SU-DHL-6 (cell line): ENCODE measurements at regions not wholly inside any gene's neighbourhood (a gene's known extent, or its start where the extent isn't known, plus 50 kb on each side); places are given as distances from the start of the nearest gene placed in this dataset.

ENCODE experiments used
- H2AFZ ChIP-seq: fragments of 200-600 bp; sonication (generic); 2 replicates; pipeline ENCODE4 v1.6.1; 2014; ENCODE audit warnings: low read depth, mild to moderate bottlenecking, moderate library complexity, mixed read lengths, antibody characterized with exemption, low read length; ENCODE audit not compliant: severe bottlenecking
- H3F3A ChIP-seq: fragments of 200-600 bp; shearing (Covaris generic); 2 replicates; pipeline ENCODE4 v1.6.0; 2016; ENCODE audit warnings: antibody characterized with exemption, mild to moderate bottlenecking; ENCODE audit not compliant: insufficient read depth
- H3K27ac ChIP-seq: fragments of 200-600 bp; sonication (generic); 2 replicates; pipeline ENCODE4 v1.5.1; 2016; ENCODE audit warnings: low read depth, mild to moderate bottlenecking, low read length, moderate library complexity, mixed read lengths
- H3K27me3 ChIP-seq: fragments of 200-600 bp; sonication (generic), shearing (Covaris generic); 2 replicates; pipeline ENCODE4 v1.6.0; 2014; ENCODE audit warnings: mild to moderate bottlenecking, low read length
- H3K36me3 ChIP-seq: fragments of 200-600 bp; sonication (generic); 2 replicates; pipeline ENCODE4 v1.6.1; 2014; ENCODE audit warnings: mild to moderate bottlenecking, low read length, mixed read lengths
- H3K4me2 ChIP-seq: fragments of 300-600, 200-600 bp; shearing (Covaris generic), sonication (generic); 2 replicates; pipeline ENCODE4 v1.6.0; 2014; ENCODE audit warnings: low read length, low read depth, mild to moderate bottlenecking; ENCODE audit not compliant: poor library complexity, severe bottlenecking
- H3K4me3 ChIP-seq: fragments of 200-600 bp; sonication (generic); 2 replicates; pipeline ENCODE4 v1.5.1; 2014; ENCODE audit warnings: antibody characterized with exemption, low read length, mild to moderate bottlenecking, mixed read lengths; ENCODE audit not compliant: insufficient read depth, poor library complexity, severe bottlenecking
- H3K79me2 ChIP-seq: fragments of 200-600 bp; sonication (generic); 2 replicates; pipeline ENCODE4 v1.6.1; 2014; ENCODE audit warnings: mild to moderate bottlenecking, low read length, moderate library complexity; ENCODE audit not compliant: insufficient read depth
- H3K9ac ChIP-seq: fragments of 200-600 bp; sonication (generic); 2 replicates; pipeline ENCODE4 v1.7.0; 2014; ENCODE audit warnings: mild to moderate bottlenecking, low read length
- H3K9me2 ChIP-seq: fragments of 200-600 bp; sonication (generic); replicated peaks from 2 replicates; pipeline ENCODE4 v1.6.1; 2014; ENCODE audit warnings: low read length; ENCODE audit not compliant: insufficient read depth
- H3K9me3 ChIP-seq: fragments of 200-600 bp; sonication (generic); 2 replicates; pipeline ENCODE4 v1.6.1; 2014; ENCODE audit warnings: low read length, mixed read lengths; ENCODE audit not compliant: insufficient read depth
- H4K20me1 ChIP-seq: fragments of 200-600 bp; sonication (generic); 2 replicates; pipeline ENCODE4 v1.6.1; 2014; ENCODE audit warnings: low read depth, mild to moderate bottlenecking, antibody characterized with exemption, low read length, moderate library complexity, mixed read lengths
- EZH2phosphoT487 ChIP-seq: fragments of 200-600 bp; sonication (generic), shearing (Covaris generic); conservative IDR thresholded peaks from 2 replicates; pipeline ENCODE4 v1.6.1; 2018; ENCODE audit warnings: mild to moderate bottlenecking, antibody characterized with exemption, low read length, moderate library complexity, mixed read lengths
- TF ChIP-seq, protein P1 (sequence below): fragments of 200-600 bp; sonication (generic); IDR thresholded peaks from one replicate; pipeline ENCODE4 v1.5.1; 2017; ENCODE audit warnings: antibody characterized with exemption, mild to moderate bottlenecking, low read length, moderate library complexity; ENCODE audit not compliant: insufficient read depth, poor library complexity, severe bottlenecking

DNA sequence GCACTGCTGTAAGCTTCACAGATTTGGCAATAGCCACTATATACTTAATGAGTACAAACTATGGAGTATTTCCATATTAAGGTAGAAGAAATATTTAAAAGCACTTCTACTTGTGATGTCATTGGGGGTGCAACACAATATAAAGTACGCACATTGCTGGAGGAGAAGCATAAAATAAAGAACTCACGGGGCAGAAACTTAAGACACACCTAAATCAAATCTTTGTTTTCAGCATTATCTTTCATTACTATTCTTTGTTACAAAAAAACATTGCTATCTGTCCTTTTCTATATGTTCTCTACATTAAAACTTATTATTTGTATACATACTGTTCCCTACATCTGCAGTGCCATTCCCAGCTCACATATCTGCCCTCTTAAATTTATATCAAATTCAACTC, 93.3 kb upstream of the VPREB1 start:
- H3K9me2 ChIP-seq, result no peaks in the 10 kb centered on the region
- H3K27me3 ChIP-seq, result no peaks in the 10 kb centered on the region
- no peaks in the 10 kb centered on the region for H3K9me3 ChIP-seq
- H3K36me3 ChIP-seq, result no peaks in the 10 kb centered on the region
- no peaks in the 10 kb centered on the region for H3F3A ChIP-seq
- H3K4me3 ChIP-seq, result no peak overlapping the region
- H4K20me1 ChIP-seq, result no peaks in the 10 kb centered on the region
- H3K9ac ChIP-seq, result no peak overlapping the region
- no peaks in the 10 kb centered on the region for H3K79me2 ChIP-seq
- TF ChIP-seq, protein P1, sequence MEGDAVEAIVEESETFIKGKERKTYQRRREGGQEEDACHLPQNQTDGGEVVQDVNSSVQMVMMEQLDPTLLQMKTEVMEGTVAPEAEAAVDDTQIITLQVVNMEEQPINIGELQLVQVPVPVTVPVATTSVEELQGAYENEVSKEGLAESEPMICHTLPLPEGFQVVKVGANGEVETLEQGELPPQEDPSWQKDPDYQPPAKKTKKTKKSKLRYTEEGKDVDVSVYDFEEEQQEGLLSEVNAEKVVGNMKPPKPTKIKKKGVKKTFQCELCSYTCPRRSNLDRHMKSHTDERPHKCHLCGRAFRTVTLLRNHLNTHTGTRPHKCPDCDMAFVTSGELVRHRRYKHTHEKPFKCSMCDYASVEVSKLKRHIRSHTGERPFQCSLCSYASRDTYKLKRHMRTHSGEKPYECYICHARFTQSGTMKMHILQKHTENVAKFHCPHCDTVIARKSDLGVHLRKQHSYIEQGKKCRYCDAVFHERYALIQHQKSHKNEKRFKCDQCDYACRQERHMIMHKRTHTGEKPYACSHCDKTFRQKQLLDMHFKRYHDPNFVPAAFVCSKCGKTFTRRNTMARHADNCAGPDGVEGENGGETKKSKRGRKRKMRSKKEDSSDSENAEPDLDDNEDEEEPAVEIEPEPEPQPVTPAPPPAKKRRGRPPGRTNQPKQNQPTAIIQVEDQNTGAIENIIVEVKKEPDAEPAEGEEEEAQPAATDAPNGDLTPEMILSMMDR, result no peak
- no peak for TF ChIP-seq EZH2phosphoT487
- no peak overlapping the region for H2AFZ ChIP-seq
- H3K4me2 ChIP-seq, result no peak overlapping the region
- no peak overlapping the region for H3K27ac ChIP-seq

GRCh38 chr22:22150457-22150856, 94.1 kb upstream of the VPREB1 start:
- no peak overlapping the region for H3K4me2 ChIP-seq
- H3K79me2 ChIP-seq, result no peaks in the 10 kb centered on the region
- no peaks in the 10 kb centered on the region for H3K9me2 ChIP-seq
- no peak overlapping the region for H2AFZ ChIP-seq
- no peak overlapping the region for H3K9ac ChIP-seq
- no peaks in the 10 kb centered on the region for H3K36me3 ChIP-seq
- H4K20me1 ChIP-seq, result no peaks in the 10 kb centered on the region
- no peaks in the 10 kb centered on the region for H3K9me3 ChIP-seq
- no peak overlapping the region for H3K4me3 ChIP-seq
- no peak for TF ChIP-seq EZH2phosphoT487
- TF ChIP-seq, protein P1, result no peak
- no peaks in the 10 kb centered on the region for H3F3A ChIP-seq
- no peaks in the 10 kb centered on the region for H3K27me3 ChIP-seq
- H3K27ac ChIP-seq, result no peak overlapping the region

- Histone ChIP-seq H3F3A (no peaks in the 10 kb centered on the region), H3K79me2 (no peaks in the 10 kb centered on the region), H3K9me3 (no peaks in the 10 kb centered on the region), H4K20me1 (no peaks in the 10 kb centered on the region), H2AFZ (no peak overlapping the region), H3K9ac (no peak overlapping the region), H3K36me3 (no peaks in the 10 kb centered on the region), H3K4me2 (no peak overlapping the region), H3K27me3 (no peaks in the 10 kb centered on the region), H3K27ac (no peak overlapping the region), H3K4me3 (no peak overlapping the region), H3K9me2 (no peaks in the 10 kb centered on the region)
- TF ChIP-seq, protein P1, result no peak
- TF ChIP-seq EZH2phosphoT487, result no peak
Measured at GRCh38 chr22:22148905-22149304, 95.7 kb upstream of the VPREB1 start.

DNA sequence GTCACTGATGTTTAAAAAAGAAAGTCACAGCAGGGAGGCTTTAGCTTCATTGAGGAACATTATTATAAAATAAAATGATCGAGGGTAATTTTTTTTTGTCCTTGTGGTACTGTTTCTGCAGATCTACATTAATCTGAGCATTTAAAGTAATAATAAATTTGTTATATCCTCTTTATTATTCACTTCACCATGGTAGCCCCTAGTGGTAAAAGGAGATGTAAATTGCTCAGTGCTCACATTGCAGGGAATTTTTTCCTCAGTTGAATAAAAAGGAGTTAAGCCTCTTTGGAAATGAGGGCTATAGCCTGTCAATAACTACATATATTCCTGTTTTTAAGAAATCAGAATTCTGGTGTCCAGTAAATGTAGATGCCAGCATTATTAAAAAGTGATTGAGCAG, 99.7 kb upstream of the VPREB1 start:
- Histone ChIP-seq H3K27ac (no peak overlapping the region), H2AFZ (no peak overlapping the region), H3K79me2 (no peaks in the 10 kb centered on the region), H3K9ac (no peak overlapping the region), H3K9me3 (no peaks in the 10 kb centered on the region), H3K9me2 (no peaks in the 10 kb centered on the region), H3K4me3 (no peak overlapping the region), H3K27me3 (no peaks in the 10 kb centered on the region), H3K4me2 (no peak overlapping the region), H4K20me1 (no peaks in the 10 kb centered on the region), H3F3A (no peaks in the 10 kb centered on the region), H3K36me3 (no peaks in the 10 kb centered on the region)
- no peak for TF ChIP-seq EZH2phosphoT487
- TF ChIP-seq, protein P1, result no peak
